KOPT-K1 (cell line): ENCODE measurements at regions not wholly inside any gene's neighbourhood (a gene's known extent, or its start where the extent isn't known, plus 50 kb on each side); places are given as distances from the start of the nearest gene placed in this dataset.

ENCODE experiments used
- H3K27ac ChIP-seq: fragments of 200-600 bp; sonication (generic); 2 replicates; pipeline ENCODE4 v1.5.1; 2016; ENCODE audit warnings: antibody characterized with exemption, mild to moderate bottlenecking, low read depth, low read length; ENCODE audit not compliant: poor library complexity, severe bottlenecking
- H3K36me3 ChIP-seq: fragments of 200-600 bp; sonication (generic); 2 replicates; pipeline ENCODE4 v1.5.1; 2017; ENCODE audit warnings: antibody characterized with exemption, mild to moderate bottlenecking, low read length, moderate library complexity; ENCODE audit not compliant: insufficient read depth
- H3K9me3 ChIP-seq: fragments of 200-600 bp; sonication (generic); 2 replicates; pipeline ENCODE4 v1.5.1; 2017; ENCODE audit warnings: antibody characterized with exemption, low read length, mild to moderate bottlenecking; ENCODE audit not compliant: insufficient read depth, poor library complexity, severe bottlenecking

DNA sequence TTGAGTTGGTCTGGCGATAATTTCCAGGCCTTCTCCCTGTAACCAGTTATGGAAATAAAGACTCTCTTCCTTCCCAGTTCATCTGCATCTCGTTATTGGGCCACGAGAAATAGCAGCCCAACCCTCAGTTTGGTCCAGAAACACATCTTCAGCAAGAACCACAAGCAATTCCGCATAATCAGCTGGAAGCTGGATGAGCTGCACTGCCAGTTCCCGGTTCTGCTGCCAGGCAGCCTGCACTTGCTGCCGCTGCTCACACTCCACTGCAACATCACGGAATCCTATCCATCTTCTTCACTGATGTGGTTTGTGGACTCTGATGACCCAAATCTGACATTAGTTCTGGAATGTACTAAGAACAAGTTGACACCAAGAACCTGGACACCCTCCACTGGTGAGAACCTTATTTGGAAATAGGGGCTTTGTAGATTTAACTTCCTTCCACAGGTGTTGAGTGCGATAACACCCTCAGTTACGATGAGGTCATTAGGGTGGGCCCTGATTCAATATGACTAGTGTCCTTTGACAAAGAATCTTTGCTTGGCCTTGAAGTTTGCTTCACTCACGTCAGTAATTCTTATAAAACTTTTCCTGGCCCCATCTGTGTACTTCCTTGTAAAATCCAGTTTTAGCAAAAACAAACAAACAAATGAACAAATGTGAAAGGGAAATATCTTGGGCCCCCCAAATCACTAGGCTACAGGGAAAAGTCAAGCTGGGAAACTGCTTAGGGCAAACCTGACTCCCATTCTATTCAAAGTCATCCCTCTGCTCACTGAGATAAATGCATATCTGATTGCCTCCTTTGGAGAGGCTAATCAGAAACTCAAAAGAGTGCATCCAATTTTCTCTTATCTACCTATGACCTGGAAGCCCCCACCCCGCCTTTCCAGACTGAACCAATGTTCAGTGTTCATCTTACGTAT lies 221.9 kb upstream of the PROK2 start:
- H3K27ac ChIP-seq = no peak overlapping the region
- H3K9me3 ChIP-seq = peaks cover 13% of the 10 kb centered on the region
- no peaks in the 10 kb centered on the region for H3K36me3 ChIP-seq

DNA sequence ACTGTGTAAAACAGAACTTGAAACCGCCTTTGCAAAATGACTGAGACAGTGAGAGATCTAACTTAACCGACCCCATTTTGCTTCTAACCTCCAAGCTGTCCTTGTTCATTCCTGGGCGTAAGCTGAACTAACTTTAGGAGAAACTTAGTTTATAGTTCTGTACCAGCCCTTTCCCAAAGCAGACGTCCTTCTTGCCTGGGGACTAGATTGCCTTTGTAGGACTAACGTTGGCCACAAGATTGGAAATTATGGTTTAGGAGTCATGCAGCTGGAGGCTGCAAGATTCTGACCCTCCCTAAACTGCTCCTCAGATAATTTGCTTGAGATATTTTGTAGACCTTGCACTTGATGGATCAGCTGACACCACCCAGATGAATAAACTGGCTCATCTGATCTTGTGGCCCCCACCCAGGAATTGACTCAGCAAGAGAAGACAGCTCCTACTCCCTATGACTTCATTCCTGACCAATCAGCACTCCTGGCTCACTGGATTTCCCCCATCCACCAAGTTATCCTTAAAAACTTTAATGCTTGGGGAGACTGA lies 219.9 kb upstream of the PROK2 start:
- no peaks in the 10 kb centered on the region for H3K36me3 ChIP-seq
- peaks cover 13% of the 10 kb centered on the region for H3K9me3 ChIP-seq
- H3K27ac ChIP-seq = no peak overlapping the region

GRCh38 chr3:72003936-72004335 lies 219.0 kb upstream of the PROK2 start:
- Histone ChIP-seq H3K36me3 (no peaks in the 10 kb centered on the region), H3K9me3 (peaks cover 13% of the 10 kb centered on the region), H3K27ac (no peak overlapping the region)

DNA sequence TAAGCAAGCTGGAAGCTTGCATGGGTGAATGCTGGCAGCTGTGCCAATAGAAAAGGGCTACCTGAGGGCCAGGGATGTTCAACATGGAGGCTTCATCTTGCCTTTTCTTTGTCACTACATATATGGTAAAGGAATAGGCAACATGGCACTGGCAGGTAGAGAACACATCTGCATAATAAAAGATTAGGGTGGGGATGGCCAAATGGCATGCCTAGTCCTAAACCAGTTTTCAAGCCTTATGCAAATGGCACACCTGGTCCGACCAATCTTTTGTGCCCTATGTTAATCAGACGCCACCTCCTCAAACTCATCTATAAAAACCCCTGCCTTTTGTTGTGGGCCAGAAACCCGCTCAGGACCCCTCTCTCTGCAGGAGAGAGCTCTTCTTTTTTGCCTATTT lies 216.8 kb upstream of the PROK2 start:
- Histone ChIP-seq H3K9me3 (peaks cover 8% of the 10 kb centered on the region), H3K27ac (no peak overlapping the region)

DNA sequence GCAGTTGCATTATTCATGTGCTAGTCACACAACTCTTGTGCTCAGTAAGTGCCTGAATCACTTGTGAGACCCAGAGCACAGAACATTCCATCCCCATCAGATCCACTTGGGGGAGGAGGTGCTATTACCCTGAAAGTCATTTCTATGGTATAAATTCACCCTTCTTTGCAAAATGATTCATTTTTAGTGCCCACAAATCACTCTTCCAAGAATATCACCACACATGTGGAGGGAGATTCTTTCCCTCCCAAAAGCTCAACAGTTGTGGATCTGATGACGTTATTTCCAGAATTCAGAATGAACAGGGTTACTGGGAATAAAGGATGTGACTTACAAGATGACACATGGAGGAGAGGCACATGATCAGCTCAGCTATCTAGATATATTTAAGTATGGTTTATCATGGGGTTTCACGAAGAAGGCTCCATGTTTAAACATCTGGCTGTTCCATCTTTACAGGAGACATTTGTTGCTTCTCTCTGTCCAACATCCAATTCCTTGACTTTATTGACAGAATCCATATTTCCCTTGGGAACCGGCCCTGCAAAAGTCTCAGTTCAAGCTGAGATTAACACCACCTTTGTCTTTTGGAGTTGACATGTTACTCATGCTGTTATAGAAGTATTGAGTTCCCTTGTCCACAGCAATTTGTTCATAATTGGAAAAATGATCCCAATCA lies 214.2 kb upstream of the PROK2 start:
- no peaks in the 10 kb centered on the region for H3K9me3 ChIP-seq
- no peak overlapping the region for H3K27ac ChIP-seq
- no peaks in the 10 kb centered on the region for H3K36me3 ChIP-seq

More for the DNA sequence above, 216.8 kb upstream of the PROK2 start:
- H3K36me3 ChIP-seq = no peaks in the 10 kb centered on the region

- no peak overlapping the region for H3K27ac ChIP-seq
- H3K9me3 ChIP-seq = no peaks in the 10 kb centered on the region
- H3K36me3 ChIP-seq = no peaks in the 10 kb centered on the region
Observed at GRCh38 chr3:71997066-71997653, 212.2 kb upstream of the PROK2 start.

DNA sequence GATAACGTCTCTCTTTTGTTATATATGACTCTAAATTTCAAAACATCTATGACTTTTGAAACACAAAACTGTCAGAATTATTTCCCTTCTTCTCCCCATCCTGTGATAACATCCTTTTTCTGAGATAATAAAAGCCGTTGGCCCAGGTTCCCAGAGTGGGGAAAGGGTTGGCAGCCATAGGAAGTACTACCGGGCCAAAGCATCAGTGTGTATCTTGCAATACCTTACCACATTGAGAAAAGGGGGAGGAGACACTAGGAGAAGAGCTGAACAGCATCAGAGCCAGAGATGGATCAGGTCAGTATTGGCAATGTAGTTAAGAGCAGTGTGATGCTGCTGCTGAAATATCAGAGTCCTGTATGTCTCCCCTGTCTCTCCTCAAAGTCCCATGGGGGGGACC lies 210.0 kb upstream of the PROK2 start:
- no peaks in the 10 kb centered on the region for H3K36me3 ChIP-seq
- H3K9me3 ChIP-seq = no peaks in the 10 kb centered on the region
- no peak overlapping the region for H3K27ac ChIP-seq

DNA sequence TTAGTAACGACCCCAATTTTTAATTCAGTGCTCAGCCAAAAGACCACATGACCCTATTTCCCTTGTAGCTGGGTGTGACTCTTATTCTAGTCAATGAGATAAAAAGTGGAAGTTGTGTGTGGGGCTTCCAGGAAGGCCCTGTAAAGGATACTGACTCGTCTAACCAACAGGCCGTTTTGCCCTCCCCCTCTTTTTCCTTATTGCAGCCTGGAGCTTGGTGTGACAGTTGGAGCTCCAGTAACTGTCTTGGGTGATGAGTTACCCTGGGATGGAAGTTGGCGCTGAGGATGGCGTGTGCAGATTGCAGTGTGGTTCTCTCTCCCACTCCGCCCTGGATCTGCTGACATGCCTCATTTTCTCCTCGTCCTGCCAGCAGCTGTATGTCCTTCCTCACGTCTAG lies 209.3 kb upstream of the PROK2 start:
- Histone ChIP-seq H3K9me3 (no peaks in the 10 kb centered on the region), H3K36me3 (no peaks in the 10 kb centered on the region), H3K27ac (no peak overlapping the region)

DNA sequence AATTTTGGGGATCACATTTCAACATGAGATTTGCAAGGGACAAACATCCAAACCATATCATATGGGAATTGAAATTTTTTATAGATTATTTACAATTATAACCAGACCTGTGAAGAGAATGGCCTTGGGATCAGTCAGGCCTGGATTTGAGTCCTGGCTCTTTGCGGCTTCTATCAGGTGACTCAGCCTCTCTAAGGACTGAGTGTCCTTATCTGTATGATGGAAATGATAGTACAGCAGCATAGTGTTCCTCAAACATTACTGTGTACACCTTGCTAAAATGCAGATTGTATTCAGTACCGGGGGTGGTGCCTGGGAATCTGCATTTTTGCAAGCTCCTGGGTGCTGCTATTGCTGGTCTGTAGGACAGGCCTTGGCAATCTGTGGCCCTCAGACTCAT lies 206.7 kb upstream of the PROK2 start:
- no peaks in the 10 kb centered on the region for H3K9me3 ChIP-seq
- no peak overlapping the region for H3K27ac ChIP-seq
- no peaks in the 10 kb centered on the region for H3K36me3 ChIP-seq

DNA sequence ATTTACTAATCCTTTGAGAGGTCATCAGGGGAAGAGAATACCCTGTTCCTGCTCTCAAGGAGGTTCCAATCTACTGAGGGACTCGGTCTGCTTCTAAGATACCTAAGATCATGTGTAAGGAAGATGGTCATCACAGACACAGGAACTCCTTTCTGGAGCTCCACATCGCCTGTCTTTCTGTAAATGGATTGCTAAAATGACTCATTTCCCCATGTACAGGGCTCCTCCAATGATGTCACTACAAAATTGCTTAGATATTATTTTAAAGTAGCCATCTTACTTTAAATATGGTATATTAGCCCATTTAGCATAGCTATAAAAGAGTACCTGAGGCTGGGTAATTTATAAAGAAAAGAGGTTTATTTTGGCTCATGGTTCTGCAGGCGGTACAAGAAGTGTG lies 206.1 kb upstream of the PROK2 start:
- no peak overlapping the region for H3K27ac ChIP-seq
- no peaks in the 10 kb centered on the region for H3K36me3 ChIP-seq
- no peaks in the 10 kb centered on the region for H3K9me3 ChIP-seq

- no peaks in the 10 kb centered on the region for H3K9me3 ChIP-seq
- no peaks in the 10 kb centered on the region for H3K36me3 ChIP-seq
- no peak overlapping the region for H3K27ac ChIP-seq
Observed at GRCh38 chr3:71990545-71990944, 205.6 kb upstream of the PROK2 start.

GRCh38 chr3:71989165-71989564 lies 204.2 kb upstream of the PROK2 start:
- H3K36me3 ChIP-seq = no peaks in the 10 kb centered on the region
- H3K9me3 ChIP-seq = no peaks in the 10 kb centered on the region
- H3K27ac ChIP-seq = no peak overlapping the region

DNA sequence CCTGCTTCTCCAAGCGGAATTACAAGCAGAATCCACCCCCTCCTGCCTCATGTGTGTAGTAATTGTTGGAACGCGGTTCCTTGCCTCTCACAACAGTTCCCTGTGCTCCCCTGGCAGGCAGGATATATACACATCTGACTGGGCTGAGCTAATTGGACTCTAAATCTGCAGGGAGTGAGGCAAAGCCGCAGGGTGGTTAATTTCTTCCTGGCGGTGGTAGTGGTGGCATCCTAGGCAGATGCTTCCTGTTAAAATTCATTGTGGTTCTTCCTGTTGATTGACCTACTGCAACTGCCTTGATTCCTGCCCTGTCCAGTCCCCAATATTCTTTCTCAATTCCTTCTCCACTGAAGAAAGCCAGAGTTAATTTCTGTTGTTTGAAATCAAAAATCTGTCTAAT lies 202.9 kb upstream of the PROK2 start:
- no peak overlapping the region for H3K27ac ChIP-seq
- H3K36me3 ChIP-seq = no peaks in the 10 kb centered on the region
- no peaks in the 10 kb centered on the region for H3K9me3 ChIP-seq

- Histone ChIP-seq H3K9me3 (no peaks in the 10 kb centered on the region), H3K36me3 (no peaks in the 10 kb centered on the region), H3K27ac (no peak overlapping the region)
Observed at GRCh38 chr3:71987089-71987735, 202.3 kb upstream of the PROK2 start.

GRCh38 chr3:71986606-71987005 lies 201.7 kb upstream of the PROK2 start:
- H3K36me3 ChIP-seq = no peaks in the 10 kb centered on the region
- H3K9me3 ChIP-seq = no peaks in the 10 kb centered on the region
- no peak overlapping the region for H3K27ac ChIP-seq
